ENCODE measurements at regions not wholly inside any gene's neighbourhood (a gene's known extent, or its start where the extent isn't known, plus 50 kb on each side); places are given as distances from the start of the nearest gene placed in this dataset.
A peak's percentile ranks its signal among the peaks of the same experiment; 100 is the strongest.

DNA sequence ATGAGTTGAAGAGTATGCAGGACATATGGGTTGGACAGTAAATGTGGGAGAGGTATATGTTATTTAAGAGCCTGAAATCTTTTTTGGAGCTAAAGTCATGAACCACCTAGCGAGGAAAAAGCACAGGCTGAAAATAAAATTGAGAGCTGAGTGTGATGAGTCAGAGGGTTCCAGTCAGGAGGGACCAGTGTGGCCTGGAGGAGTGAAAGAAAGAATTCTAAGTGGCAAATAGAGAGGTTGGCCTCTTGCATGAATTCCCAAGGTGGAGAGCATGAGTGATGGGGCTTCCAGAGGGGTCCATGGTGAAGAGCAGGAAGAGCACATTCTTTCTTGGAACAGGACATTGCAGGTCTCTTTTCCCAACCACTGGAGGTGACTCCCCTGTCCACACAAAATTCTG, 282.6 kb downstream of the TDRD15 start:
- no peaks in the 10 kb centered on the region for H3K27me3 Mint-ChIP-seq (ENCODE audit: low read depth)
- H3K4me3 Mint-ChIP-seq = no peak overlapping the region
- ATAC-seq (replicated peaks in 1 of 2) = no peak
- no peaks in the 10 kb centered on the region for H3K4me1 Mint-ChIP-seq (ENCODE audit: low read depth)
- no peaks in the 10 kb centered on the region for H3K36me3 Mint-ChIP-seq (ENCODE audit: insufficient read depth in 2 of 2)
- peaks cover 0 to under 1% of the 10 kb centered on the region in 2 donors for H3K9me3 Mint-ChIP-seq
- no peak for DNase-seq
- no peak overlapping the region for H3K27ac Mint-ChIP-seq

DNA sequence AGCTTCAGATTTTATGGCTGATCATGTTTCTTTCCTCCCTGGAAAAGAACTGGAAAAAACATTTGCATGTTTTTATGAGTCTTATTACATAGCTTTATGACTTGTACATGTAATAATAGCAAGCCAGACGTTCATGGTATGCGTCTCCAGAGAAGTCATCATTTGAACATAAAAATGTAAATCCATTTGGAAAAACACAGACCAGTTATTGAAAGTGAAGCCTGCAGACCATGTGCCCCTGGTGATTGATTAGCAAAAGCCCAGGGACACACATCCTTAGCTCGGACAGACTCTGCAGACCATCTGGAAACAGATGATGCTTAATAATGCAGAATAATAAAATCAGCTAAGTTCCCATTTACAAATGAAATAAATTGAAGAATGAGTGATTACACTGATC, 283.1 kb downstream of the TDRD15 start:
- Mint-ChIP-seq H3K27ac (no peak overlapping the region), H3K36me3 (ENCODE audit: insufficient read depth in 2 of 2) (no peaks in the 10 kb centered on the region), H3K4me3 (no peak overlapping the region), H3K27me3 (ENCODE audit: low read depth) (no peaks in the 10 kb centered on the region), H3K9me3 (peaks cover 0 to 4% of the 10 kb centered on the region in 2 donors), H3K4me1 (ENCODE audit: low read depth) (no peaks in the 10 kb centered on the region)
- DNase-seq (no peak), ATAC-seq (replicated peaks in 1 of 2) (no peak)

DNA sequence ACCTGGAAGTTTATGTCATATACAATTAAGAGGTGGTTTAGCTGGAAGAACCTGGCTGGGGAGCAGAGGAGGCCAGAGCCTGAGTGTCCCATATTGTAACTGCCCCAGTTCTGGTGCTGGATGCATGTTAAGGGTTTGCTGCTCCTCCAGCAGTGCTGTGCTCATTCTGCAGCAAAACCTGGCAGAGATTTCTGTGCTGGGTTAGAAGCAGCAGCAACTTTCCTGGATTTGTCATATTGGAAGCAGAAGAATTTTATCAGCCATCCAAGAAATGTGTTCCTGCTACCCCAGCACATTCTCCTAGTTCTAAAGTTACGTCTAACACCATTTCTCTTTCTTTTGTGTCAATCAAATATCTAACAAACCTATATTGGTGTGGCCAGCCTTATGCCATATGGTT, 284.1 kb downstream of the TDRD15 start:
- no peak for DNase-seq
- Mint-ChIP-seq H3K27ac (no peak overlapping the region), H3K27me3 (ENCODE audit: low read depth) (no peaks in the 10 kb centered on the region), H3K9me3 (peaks cover 0 to 4% of the 10 kb centered on the region in 2 donors), H3K4me3 (no peak overlapping the region), H3K4me1 (ENCODE audit: low read depth) (no peaks in the 10 kb centered on the region), H3K36me3 (ENCODE audit: insufficient read depth in 2 of 2) (no peaks in the 10 kb centered on the region)
- ATAC-seq (replicated peaks in 1 of 2) = no peak

DNA sequence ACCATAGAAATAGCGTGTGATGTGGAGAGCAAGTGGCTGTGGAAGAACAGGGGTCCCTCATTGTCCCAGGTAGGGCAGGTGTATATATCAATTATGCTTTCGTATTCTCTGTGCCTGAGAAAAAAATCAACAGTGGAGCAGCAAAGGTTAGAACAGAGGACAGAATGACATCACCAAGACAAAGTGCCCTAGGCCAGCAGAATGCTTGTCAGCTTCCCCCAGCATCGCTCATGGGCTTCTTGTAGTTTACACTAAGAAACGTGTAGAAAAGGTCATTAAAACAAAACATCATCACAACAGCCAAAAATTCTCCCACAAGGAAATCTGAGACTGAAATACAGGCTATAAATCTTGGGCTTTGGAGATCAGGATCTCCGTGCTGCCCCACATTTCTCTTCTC, 288.0 kb downstream of the TDRD15 start:
- Mint-ChIP-seq H3K27me3 (ENCODE audit: low read depth) (no peaks in the 10 kb centered on the region), H3K4me1 (ENCODE audit: low read depth) (no peaks in the 10 kb centered on the region), H3K4me3 (no peak overlapping the region), H3K9me3 (peaks cover 3 to 4% of the 10 kb centered on the region in 2 donors), H3K27ac (no peak overlapping the region), H3K36me3 (ENCODE audit: insufficient read depth in 2 of 2) (no peaks in the 10 kb centered on the region)
- DNase-seq (no peak), ATAC-seq (replicated peaks in 1 of 2) (no peak)

DNA sequence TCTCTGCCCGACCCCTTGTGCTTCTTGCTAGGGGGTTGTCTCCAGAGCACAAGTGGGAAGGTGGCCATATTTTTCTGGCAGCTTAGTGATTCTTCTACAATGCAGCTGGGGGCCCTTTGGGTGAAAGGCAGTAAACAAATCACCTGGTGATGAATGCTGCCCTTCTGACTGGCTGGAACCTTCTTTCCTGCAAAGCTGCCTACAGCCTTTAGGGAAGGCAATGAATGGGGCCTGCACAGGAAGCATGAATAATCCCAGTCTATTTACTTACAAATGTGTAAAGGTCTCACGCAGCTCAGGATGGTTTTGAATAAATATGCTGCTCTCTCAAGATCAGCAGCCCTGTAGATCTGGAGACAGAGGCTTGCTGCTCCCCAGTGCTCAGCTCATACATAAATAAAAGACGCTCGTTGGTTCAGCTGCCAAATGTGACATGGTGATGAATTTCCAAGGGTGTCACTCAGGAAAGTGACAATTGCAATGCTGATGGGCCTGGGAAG, 289.2 kb downstream of the TDRD15 start:
- H3K27me3 Mint-ChIP-seq (ENCODE audit: low read depth) = no peaks in the 10 kb centered on the region
- H3K4me3 Mint-ChIP-seq = no peak overlapping the region
- H3K9me3 Mint-ChIP-seq = peaks cover 3 to 4% of the 10 kb centered on the region in 2 donors
- DNase-seq (no peak), ATAC-seq (replicated peaks in 1 of 2) (no peak)
- no peaks in the 10 kb centered on the region for H3K4me1 Mint-ChIP-seq (ENCODE audit: low read depth)
- no peaks in the 10 kb centered on the region for H3K36me3 Mint-ChIP-seq (ENCODE audit: insufficient read depth in 2 of 2)
- H3K27ac Mint-ChIP-seq = no peak overlapping the region

- Mint-ChIP-seq H3K27me3 (ENCODE audit: low read depth) (no peaks in the 10 kb centered on the region), H3K27ac (no peak overlapping the region), H3K4me1 (ENCODE audit: low read depth) (no peaks in the 10 kb centered on the region), H3K4me3 (no peak overlapping the region), H3K9me3 (peaks cover 3 to 4% of the 10 kb centered on the region in 2 donors), H3K36me3 (ENCODE audit: insufficient read depth in 2 of 2) (no peaks in the 10 kb centered on the region)
- DNase-seq = no peak
- ATAC-seq (replicated peaks in 1 of 2) = no peak
These were observed 291.5 kb downstream of the TDRD15 start for GRCh38 chr2:21415234-21415633.

DNA sequence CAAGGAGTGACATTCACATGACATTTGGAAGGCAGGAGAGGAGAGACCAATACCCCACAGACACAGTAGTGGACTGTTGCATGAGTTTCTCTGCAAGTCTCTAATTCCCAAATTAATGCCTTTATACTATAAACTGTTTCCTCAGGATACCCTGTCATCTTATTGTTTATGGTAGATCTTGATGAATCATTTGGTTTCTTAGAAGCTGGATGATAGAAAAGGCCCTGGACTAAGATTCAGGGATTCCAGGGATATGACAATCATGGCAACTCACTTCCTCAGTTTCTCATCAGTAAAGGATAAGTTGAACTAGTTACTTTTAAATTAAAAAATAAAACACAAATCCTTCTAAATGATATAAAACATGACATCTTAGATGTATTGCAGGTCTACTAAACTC, 292.5 kb downstream of the TDRD15 start:
- Mint-ChIP-seq H3K27me3 (ENCODE audit: low read depth) (no peaks in the 10 kb centered on the region), H3K4me1 (ENCODE audit: low read depth) (no peaks in the 10 kb centered on the region), H3K4me3 (no peak overlapping the region), H3K27ac (no peak overlapping the region), H3K9me3 (peaks cover 3 to 4% of the 10 kb centered on the region in 2 donors), H3K36me3 (ENCODE audit: insufficient read depth in 2 of 2) (no peaks in the 10 kb centered on the region)
- no peak for DNase-seq
- ATAC-seq (replicated peaks in 1 of 2) = no peak

DNA sequence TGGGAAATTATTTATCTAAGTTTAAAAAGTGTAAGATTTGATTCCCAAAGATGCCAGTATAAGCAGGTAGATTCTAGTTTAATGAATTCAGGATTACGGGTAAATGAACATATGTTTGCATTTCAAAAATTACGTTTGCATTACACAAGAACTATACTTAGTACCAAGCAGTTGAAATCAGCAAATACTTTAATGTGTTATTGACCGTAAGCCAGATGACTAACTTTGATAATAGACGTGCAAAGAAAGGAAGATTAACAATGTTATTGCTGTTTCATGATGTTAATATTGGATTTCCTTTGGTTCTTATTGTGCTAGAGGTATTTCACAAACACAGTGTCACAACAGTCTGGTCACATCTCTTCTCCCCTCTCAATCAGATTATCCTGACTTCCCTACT, 294.7 kb downstream of the TDRD15 start:
- DNase-seq (no peak), ATAC-seq (replicated peaks in 1 of 2) (no peak)
- no peaks in the 10 kb centered on the region for H3K27me3 Mint-ChIP-seq (ENCODE audit: low read depth)
- no peak overlapping the region for H3K27ac Mint-ChIP-seq
- no peaks in the 10 kb centered on the region for H3K4me1 Mint-ChIP-seq (ENCODE audit: low read depth)
- no peaks in the 10 kb centered on the region for H3K36me3 Mint-ChIP-seq (ENCODE audit: insufficient read depth in 2 of 2)
- no peak overlapping the region for H3K4me3 Mint-ChIP-seq
- H3K9me3 Mint-ChIP-seq = peaks cover 3% of the 10 kb centered on the region in 2 donors

DNA sequence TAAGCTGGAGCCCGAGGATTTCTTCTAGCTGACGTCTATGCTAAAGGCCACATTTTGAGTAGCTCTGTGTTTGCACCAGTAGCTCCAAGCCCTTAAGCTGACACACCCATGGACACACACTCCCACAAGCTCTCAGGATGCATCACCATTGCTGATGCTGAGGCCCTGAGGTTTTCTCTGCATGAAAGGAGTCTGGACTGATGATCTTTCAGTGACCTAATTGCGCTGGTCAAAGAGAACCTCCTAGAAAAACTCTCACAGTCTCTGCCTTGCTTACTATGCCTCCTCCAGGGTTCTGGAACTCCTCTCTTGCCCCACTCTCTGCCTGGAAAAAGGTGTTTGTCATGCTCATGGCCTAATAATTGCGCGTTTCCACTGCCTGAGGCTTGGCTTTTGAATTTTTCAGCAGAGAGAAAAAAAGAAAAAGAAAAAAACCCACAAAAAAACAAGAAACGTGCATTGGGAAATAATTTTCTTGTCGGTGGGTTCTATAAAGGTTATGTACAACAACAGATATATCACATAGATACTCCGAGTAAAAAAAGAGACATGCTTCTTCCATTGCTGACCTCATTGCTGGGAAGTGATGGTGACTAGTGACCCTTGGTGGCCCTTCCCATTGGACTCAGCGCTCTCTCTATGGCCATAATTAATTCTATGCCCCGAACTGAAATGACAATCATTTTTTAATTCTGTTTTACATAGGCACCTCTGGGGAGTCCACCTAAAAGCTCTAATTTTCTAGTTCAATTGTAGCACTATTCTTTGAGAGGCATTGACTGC, 297.0 kb downstream of the TDRD15 start:
- no peaks in the 10 kb centered on the region for H3K4me1 Mint-ChIP-seq (ENCODE audit: low read depth)
- peaks cover 3 to 5% of the 10 kb centered on the region in 2 donors for H3K9me3 Mint-ChIP-seq
- H3K4me3 Mint-ChIP-seq = no peak overlapping the region
- no peak for ATAC-seq (replicated peaks in 1 of 2)
- no peak overlapping the region for H3K27ac Mint-ChIP-seq
- no peaks in the 10 kb centered on the region for H3K27me3 Mint-ChIP-seq (ENCODE audit: low read depth)
- no peaks in the 10 kb centered on the region for H3K36me3 Mint-ChIP-seq (ENCODE audit: insufficient read depth in 2 of 2)
- DNase-seq = no peak

DNA sequence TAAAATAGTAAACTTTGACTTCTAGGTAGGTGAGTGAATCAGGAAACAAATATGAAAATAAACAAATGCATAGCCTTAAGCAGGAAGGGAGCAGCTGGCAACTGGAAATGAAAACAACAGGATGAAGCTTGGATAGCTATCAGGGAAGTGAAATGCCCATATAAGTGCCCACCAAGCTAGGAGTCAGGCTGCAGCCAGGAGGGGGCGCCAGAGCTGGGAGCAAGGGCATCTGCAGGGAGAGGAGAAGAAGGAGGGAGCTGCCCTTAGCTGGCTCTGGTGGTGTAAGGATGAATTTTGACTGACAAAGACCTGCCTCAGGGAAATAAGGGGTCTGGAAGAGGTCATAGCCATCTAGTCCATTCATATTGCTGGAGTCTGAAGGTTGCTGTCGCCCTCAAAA, 298.3 kb downstream of the TDRD15 start:
- no peaks in the 10 kb centered on the region for H3K4me1 Mint-ChIP-seq (ENCODE audit: low read depth)
- no peak overlapping the region for H3K27ac Mint-ChIP-seq
- DNase-seq (peak; percentile 20), ATAC-seq (replicated peaks in 1 of 2) (no peak)
- peaks cover 2 to 5% of the 10 kb centered on the region in 2 donors for H3K9me3 Mint-ChIP-seq
- H3K4me3 Mint-ChIP-seq = no peak overlapping the region
- H3K27me3 Mint-ChIP-seq (ENCODE audit: low read depth) = no peaks in the 10 kb centered on the region
- H3K36me3 Mint-ChIP-seq (ENCODE audit: insufficient read depth in 2 of 2) = no peaks in the 10 kb centered on the region

DNA sequence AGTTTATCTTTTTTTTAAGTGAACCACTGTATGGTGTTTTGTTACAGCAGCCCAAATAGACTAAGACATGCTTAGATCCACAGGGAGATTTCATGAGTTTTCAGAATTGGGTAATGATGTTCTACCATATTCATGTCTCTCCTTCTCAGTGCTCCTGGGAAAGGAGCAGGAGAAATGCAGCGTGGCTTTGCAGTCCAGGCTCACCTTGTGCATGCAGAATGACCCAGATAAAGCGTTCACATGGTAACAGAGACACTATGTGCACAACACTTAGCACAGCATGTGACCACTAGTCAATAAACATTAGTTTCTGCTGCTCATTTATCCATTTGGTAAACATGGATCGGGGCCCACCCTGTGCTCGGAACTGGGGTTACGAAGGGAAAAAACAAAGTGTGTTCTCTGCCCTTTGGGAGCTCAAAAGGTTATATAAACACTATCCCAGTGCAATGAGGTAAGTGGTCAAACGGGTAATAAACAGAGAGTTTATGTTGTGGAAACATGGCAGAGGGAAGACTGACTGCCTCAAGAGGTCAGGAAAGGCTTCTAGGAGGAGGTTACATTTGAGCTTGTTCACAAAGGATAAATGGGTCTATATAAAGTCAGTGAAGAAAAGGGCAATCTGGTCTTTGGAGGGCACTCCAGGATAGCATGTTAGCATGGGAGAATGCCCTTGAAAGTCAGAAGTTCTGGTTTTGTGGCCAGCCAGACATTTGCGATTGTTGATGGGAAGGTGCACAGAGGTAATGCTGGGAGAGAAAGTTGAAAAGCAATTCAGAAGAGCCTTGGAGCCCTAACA, 299.2 kb downstream of the TDRD15 start:
- H3K4me1 Mint-ChIP-seq (ENCODE audit: low read depth) = no peaks in the 10 kb centered on the region
- H3K27ac Mint-ChIP-seq = no peak overlapping the region
- H3K4me3 Mint-ChIP-seq = no peak overlapping the region
- H3K9me3 Mint-ChIP-seq = peaks cover 5 to 11% of the 10 kb centered on the region in 2 donors
- H3K36me3 Mint-ChIP-seq (ENCODE audit: insufficient read depth in 2 of 2) = no peaks in the 10 kb centered on the region
- DNase-seq (no peak), ATAC-seq (replicated peaks in 1 of 2) (no peak)
- no peaks in the 10 kb centered on the region for H3K27me3 Mint-ChIP-seq (ENCODE audit: low read depth)

- H3K4me3 Mint-ChIP-seq = no peak overlapping the region
- no peaks in the 10 kb centered on the region for H3K36me3 Mint-ChIP-seq (ENCODE audit: insufficient read depth in 2 of 2)
- DNase-seq = no peak
- ATAC-seq (replicated peaks in 1 of 2) = no peak
- peaks cover 5 to 13% of the 10 kb centered on the region in 2 donors for H3K9me3 Mint-ChIP-seq
- no peak overlapping the region for H3K27ac Mint-ChIP-seq
- no peaks in the 10 kb centered on the region for H3K27me3 Mint-ChIP-seq (ENCODE audit: low read depth)
- no peaks in the 10 kb centered on the region for H3K4me1 Mint-ChIP-seq (ENCODE audit: low read depth)
These were observed 300.1 kb downstream of the TDRD15 start for GRCh38 chr2:21423854-21424253.

DNA sequence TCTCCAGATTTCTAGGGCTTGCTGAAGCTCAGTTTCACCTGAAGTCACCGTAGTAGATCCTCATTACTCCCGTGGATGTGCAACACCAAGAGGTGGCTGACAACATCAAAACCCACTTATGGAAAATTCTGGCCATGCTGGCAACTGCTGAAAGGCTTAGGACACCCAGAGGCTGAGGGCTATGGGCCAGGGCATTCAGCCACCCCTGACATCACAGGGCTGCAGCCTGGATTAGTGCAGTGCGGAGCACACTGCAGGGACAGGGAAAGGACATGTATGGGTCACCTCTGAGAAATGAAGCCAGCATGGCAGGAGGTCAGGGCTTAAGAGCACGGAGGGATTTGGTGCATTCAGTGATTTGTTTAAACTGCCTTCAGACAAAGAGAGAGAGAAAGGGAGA, 300.6 kb downstream of the TDRD15 start:
- H3K27ac Mint-ChIP-seq = no peak overlapping the region
- H3K4me3 Mint-ChIP-seq = no peak overlapping the region
- no peak for ATAC-seq (replicated peaks in 1 of 2)

More for the DNA sequence above, 300.6 kb downstream of the TDRD15 start:
- Mint-ChIP-seq H3K36me3 (ENCODE audit: insufficient read depth in 2 of 2) (no peaks in the 10 kb centered on the region), H3K27me3 (ENCODE audit: low read depth) (no peaks in the 10 kb centered on the region), H3K9me3 (peaks cover 5 to 13% of the 10 kb centered on the region in 2 donors), H3K4me1 (ENCODE audit: low read depth) (no peaks in the 10 kb centered on the region)
- no peak for DNase-seq

Measured in activated T-cell treated with anti-CD3 and anti-CD28 coated beads, Interleukin-2, amount 50 U/mL, for 72 hours (primary cell).